SK-MEL-5 (cell line): ENCODE measurements at regions not wholly inside any gene's neighbourhood (a gene's known extent, or its start where the extent isn't known, plus 50 kb on each side); places are given as distances from the start of the nearest gene placed in this dataset.
A peak's percentile ranks its signal among the peaks of the same experiment; 100 is the strongest.

ENCODE experiments used
- DNase-seq: peaks from one replicate; pipeline ENCODE4 v3.0.0-alpha.2; 2016; ENCODE audit warnings: low read depth, low spot score
- in situ Hi-C: cut with HindIII; loops from 2 replicates; pipeline ENCODE4 v1.10.0; 2016; ENCODE audit warnings: low sequenced_read_pairs, high pct_unique_total_duplicates, low pct_unique_long_range_greater_than_20kb

DNA sequence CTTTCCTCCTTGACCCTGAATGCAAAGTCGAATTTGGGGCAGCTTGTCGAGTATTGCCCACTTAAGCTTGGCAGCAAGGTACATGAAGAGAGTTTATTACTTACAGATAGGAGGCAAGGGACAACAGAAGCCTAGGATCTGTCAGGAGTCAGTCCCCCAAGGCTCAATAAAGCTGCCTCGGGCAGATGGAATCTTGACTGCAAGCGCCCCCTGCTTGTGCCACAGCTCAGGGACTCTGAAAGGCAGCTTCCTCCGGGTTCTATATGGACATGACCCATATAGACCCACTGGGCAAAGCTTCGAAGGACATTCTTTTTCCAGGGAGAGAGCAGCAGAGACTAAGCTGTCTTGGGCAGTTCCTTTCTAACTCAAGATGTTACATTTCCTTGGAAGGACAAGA is 971.5 kb downstream of the EFNA5 start:
- DNase-seq, result peak; percentile 58
- in situ Hi-C loops, result no loop called here

GRCh38 chr5:106698169-106698568 is 972.6 kb downstream of the EFNA5 start:
- no peak for DNase-seq
- in situ Hi-C loops, result no loop called here

DNA sequence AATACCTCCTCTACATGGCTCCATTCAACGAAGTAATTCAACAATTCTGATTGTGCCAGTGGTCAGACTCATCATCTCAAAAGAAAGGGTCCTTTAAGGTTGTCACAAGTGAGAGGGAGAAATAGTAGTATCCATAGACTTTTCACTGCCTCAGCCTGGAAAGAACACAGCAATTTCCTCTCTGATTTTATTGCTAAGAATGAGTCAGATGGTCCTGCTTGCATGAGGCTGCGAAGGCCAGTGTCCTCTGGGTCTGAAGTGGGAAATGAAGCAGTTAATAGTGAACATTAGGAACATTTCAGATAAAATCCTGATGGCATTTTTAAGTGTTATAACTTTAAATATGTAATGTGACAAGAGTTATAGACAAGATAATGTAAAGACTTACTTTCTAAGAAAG is 979.0 kb downstream of the EFNA5 start:
- in situ Hi-C loops, result no loop called here
- no peak for DNase-seq

GRCh38 chr5:106690585-106690984 is 980.2 kb downstream of the EFNA5 start:
- DNase-seq, result no peak
- in situ Hi-C loops, result no loop called here

- in situ Hi-C loops, result no loop called here
- no peak for DNase-seq
These were observed 990.4 kb downstream of the EFNA5 start for GRCh38 chr5:106680330-106680729.

DNA sequence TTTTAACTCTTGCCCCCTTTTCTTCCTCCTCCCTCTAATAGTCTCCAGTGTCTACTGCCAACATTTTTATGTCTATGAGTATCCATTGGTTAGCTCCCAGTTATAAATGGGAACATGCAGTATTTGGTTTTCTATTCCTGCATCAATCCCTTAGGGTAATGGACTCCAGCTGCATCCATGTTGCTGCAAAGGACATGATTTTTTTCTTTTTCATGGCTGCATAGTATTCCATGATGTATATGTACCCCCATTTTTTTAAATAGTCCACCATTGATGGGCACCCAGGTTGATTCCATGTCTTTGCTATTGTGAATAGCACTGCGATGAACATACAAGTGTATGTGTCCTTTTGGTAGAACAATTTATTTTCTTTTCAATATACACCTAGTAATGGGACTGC is 993.7 kb downstream of the EFNA5 start:
- in situ Hi-C loops, result no loop called here
- DNase-seq, result no peak

GRCh38 chr5:106675687-106676086 is 995.0 kb downstream of the EFNA5 start:
- in situ Hi-C loops, result no loop called here
- DNase-seq, result no peak

DNA sequence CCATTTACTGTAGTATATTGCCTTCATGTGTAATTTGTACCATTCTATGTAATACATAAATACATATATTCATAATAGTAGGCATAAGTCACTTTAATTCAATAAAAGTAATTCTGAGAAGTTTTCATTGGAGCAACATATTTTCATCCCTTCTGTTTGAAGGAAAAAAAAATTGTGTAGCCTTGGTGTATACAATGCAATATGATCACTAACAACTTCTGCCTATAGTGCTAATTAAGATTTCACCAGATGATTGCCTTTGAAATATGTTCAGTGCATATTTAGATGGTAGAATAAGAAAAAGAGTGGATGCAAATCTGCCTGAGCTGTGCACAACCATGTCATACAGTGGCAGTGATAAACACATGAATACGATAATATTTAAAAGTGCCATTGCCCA is 996.8 kb downstream of the EFNA5 start:
- in situ Hi-C loops, result no loop called here
- DNase-seq, result no peak

DNA sequence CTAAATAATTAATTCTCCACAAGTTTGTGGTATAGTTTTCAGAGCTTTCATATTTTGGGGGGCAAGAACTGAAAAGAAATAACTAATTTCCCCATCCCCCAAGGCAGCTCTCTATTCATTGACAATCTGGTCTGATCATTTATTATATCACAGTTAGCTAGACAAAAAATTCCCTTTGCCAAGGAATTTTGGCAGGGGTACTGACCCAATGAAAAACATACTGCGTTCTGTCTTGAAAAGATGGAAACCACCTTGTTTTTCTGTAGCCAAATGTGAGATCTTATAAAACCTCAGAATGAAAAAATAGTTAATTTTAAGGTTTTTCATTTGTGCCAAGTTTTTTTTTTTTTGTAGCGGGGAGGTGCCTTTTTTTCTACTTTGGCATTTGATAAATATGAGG is 1008.9 kb downstream of the EFNA5 start:
- in situ Hi-C loops, result no loop called here
- DNase-seq, result no peak

GRCh38 chr5:106660681-106661080 is 1010.1 kb downstream of the EFNA5 start:
- in situ Hi-C loops, result no loop called here

DNA sequence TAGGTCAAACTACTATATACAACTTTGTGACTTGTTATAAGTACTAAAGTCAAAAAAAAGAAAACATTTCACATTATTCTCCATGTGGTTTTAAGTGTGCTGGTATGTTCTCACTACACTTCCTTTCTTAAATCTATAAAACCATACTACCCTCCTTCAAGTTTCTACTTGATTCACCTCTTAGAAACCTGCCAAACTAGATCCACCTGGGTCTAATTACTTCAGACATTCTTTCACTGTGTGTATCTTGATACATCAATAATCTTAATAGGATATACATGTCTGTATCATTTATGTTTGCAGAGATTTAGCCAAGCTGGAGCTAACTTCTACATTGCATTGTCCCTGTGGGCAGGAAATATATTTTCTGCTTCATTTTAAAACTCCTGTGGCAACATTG is 1012.6 kb downstream of the EFNA5 start:
- in situ Hi-C loops, result no loop called here
- no peak for DNase-seq

More at GRCh38 chr5:106660681-106661080, 1010.1 kb downstream of the EFNA5 start:
- no peak for DNase-seq

DNA sequence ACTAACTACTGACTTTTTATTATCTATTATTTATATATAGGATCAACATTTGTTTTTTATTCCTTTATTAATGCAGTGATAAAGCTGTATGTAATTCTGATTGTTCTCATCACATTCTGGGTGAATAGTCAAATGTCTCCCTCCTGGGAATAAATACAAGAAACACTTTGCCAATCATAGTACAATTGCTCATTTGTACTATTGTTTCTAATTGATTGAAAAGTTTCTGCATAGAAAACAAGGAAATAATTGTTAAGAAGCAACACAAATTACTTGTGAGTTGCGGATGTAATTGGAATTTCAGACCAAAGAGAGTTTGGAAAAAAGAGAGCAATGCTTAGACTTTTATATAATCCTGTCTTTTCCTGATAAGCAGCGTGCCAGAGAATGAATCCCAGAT is 1013.9 kb downstream of the EFNA5 start:
- peak; percentile 17 for DNase-seq
- in situ Hi-C loops, result no loop called here

GRCh38 chr5:106649031-106649430 is 1021.7 kb downstream of the EFNA5 start:
- in situ Hi-C loops, result no loop called here

GRCh38 chr5:106648401-106648800 is 1022.3 kb downstream of the EFNA5 start:
- no peak for DNase-seq
- in situ Hi-C loops, result no loop called here

More at GRCh38 chr5:106649031-106649430, 1021.7 kb downstream of the EFNA5 start:
- DNase-seq, result peak; percentile 70

DNA sequence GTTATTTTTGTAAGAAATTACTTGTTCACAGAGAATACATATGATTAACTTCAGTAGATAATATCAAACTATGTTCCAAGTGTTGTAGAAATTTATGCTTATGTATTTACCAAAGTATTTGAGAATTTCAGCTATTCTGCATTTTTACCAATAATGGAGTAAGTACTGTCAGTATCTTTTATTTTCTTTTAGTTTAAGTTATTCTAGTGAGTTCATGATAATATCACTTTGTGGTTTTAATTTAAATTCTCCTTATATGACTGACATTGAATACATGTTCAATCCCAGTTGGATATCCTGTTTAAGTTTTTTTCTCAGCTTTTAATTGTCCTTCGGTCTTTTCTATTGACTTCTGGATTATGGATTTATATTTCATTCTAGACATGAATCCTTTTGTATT is 1024.6 kb downstream of the EFNA5 start:
- DNase-seq, result no peak
- in situ Hi-C loops, result no loop called here

DNA sequence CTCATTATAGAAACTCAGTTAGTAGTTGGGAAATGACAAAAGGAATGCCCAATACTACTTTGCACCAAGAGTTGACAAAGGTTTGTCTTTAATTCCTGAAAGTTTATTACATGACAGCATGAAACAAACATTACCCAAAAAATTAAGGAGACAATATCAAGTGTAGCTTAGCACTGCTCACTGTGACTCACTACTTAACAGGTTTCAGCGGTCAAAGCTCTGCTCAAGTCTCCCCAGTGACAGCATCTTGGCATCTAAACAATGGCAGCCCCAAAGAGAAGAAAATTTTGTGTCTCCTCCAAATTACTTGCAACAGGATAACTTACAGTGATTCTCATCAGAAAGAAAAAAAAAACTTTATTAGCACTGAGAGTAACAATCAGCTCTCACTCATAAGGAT is 1030.2 kb downstream of the EFNA5 start:
- DNase-seq, result no peak
- in situ Hi-C loops, result no loop called here

DNA sequence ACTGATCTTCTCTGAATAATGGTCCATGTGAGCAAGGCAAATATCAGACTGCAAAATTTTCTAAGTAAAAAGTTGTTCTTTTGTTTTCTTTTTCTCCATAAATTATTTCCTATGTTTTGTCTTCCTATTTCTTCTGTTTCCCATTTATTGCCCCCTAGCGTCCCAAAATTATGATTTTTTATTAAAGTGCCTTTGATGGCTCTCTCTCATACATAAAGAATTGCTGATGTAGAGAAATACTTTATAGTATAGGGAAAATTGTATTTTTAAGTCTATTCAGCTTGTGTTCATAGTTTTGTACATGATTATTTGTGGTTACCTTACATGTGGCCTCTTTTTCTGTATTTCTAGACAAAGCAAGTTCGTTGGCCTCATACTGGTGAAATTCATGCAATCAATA is 1031.2 kb downstream of the EFNA5 start:
- in situ Hi-C loops, result no loop called here
- DNase-seq, result peak; percentile 45

GRCh38 chr5:106637275-106637674 is 1033.5 kb downstream of the EFNA5 start:
- in situ Hi-C loops, result no loop called here
- DNase-seq, result no peak

GRCh38 chr5:106634375-106634774 is 1036.4 kb downstream of the EFNA5 start:
- DNase-seq, result no peak
- in situ Hi-C loops, result no loop called here

DNA sequence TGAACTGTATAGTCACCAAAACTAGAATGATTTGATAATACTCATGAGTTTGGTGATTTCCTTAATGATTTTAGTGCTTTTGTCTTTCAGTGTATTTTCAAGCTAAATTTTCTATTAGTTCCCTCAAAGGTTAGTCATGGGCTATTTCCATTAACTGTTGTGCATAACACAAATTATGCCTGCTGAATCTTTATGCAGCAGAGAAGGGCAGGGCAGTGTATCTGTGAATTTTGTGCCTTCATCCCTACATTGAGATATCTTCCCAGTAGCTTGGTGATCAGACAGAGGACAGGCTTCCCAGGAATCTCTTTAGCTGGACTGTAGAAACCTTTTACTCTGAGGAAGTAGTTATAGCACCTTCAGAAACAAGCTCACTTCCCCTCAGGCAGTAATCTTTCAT is 1036.9 kb downstream of the EFNA5 start:
- in situ Hi-C loops, result no loop called here
- no peak for DNase-seq
